ENCODE measurements at regions not wholly inside any gene's neighbourhood (a gene's known extent, or its start where the extent isn't known, plus 50 kb on each side); places are given as distances from the start of the nearest gene placed in this dataset.

DNA sequence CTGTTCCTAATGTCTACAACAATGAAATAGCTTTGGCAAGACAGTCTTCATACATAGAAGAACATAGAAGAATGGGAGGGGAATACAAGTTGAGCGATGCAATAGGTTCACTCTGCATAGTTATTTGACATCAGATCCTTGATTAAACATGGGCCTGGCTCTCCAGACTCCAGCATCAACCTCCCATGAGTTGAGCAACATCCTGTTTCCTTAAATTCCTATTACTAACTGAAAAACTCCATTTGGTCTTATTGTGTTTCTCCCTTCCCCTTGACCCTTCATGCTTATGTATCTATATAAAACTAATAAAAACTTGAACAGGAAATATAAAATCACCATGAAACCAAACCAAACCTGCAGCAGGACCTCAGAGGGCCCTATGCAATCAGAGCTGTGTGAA is 304.5 kb upstream of the SATB1 start:
- no CpG with 5 or more reads among the region's 1 CpG for WGBS (ENCODE audit: insufficient coverage)
- Histone ChIP-seq H4K20me1 (ENCODE audit: insufficient read depth, low read length) (no peaks in the 10 kb centered on the region), H2AFZ (ENCODE audit: insufficient read depth, low read depth, low read length, poor library complexity, severe bottlenecking) (no peak overlapping the region), H3K27me3 (ENCODE audit: control insufficient read depth in 2 of 2, insufficient read depth in 2 of 2, low read length in 2 of 2) (no peaks in the 10 kb centered on the region), H3K4me2 (replicated peaks; ENCODE audit: extremely low read depth, low read length, poor library complexity, severe bottlenecking) (no peak overlapping the region), H3K36me3 (replicated peaks in 1 of 2; ENCODE audit: control insufficient read depth in 1 of 2, insufficient read depth in 2 of 2, low read length in 2 of 2) (no peaks in the 10 kb centered on the region), H3K9me3 (replicated peaks in 1 of 2; ENCODE audit: control insufficient read depth in 1 of 2, insufficient read depth in 1 of 2, low read length in 2 of 2) (no peaks in the 10 kb centered on the region), H3K4me3 (replicated peaks in 1 of 3; ENCODE audit: low read depth in 2 of 3, low read length in 3 of 3) (no peak overlapping the region), H3K4me1 (ENCODE audit: control insufficient read depth in 1 of 2, insufficient read depth in 2 of 2, low read length in 2 of 2) (peaks cover 34 to 37% of the 10 kb centered on the region in 2 donors), H3K9ac (ENCODE audit: insufficient read depth, low read length, poor library complexity, severe bottlenecking) (no peak overlapping the region), H3K79me2 (ENCODE audit: insufficient read depth, low read length) (no peaks in the 10 kb centered on the region), H3K27ac (ENCODE audit: low read depth in 1 of 2, low read length in 2 of 2) (no peak overlapping the region)
- TF ChIP-seq CTCF (IDR thresholded peaks at IDR 0.05): no peak
- H3K4me3 Mint-ChIP-seq: no peak overlapping the region
- H3K9me3 Mint-ChIP-seq: no peaks in the 10 kb centered on the region
- no peaks in the 10 kb centered on the region for H3K36me3 Mint-ChIP-seq
- no peak overlapping the region for H3K27ac Mint-ChIP-seq
- peaks cover 0 to 1% (median 0%) of the 10 kb centered on the region in 3 donors for H3K27me3 Mint-ChIP-seq (ENCODE audit: low read depth in 3 of 3)
- H3K4me1 Mint-ChIP-seq: peaks cover 39% of the 10 kb centered on the region
- no peak for DNase-seq
- intact Hi-C loops (cut with micrococcal nuclease): no loop called here

GRCh38 chr3:18725668-18726407 is 300.7 kb upstream of the SATB1 start:
- Histone ChIP-seq H3K27me3 (ENCODE audit: control insufficient read depth in 2 of 2, insufficient read depth in 2 of 2, low read length in 2 of 2) (no peaks in the 10 kb centered on the region), H3K4me2 (replicated peaks; ENCODE audit: extremely low read depth, low read length, poor library complexity, severe bottlenecking) (peak overlapping the region; percentile 69), H3K36me3 (replicated peaks in 1 of 2; ENCODE audit: control insufficient read depth in 1 of 2, insufficient read depth in 2 of 2, low read length in 2 of 2) (no peaks in the 10 kb centered on the region), H3K79me2 (ENCODE audit: insufficient read depth, low read length) (no peaks in the 10 kb centered on the region), H3K9ac (ENCODE audit: insufficient read depth, low read length, poor library complexity, severe bottlenecking) (no peak overlapping the region), H3K9me3 (replicated peaks in 1 of 2; ENCODE audit: control insufficient read depth in 1 of 2, insufficient read depth in 1 of 2, low read length in 2 of 2) (no peaks in the 10 kb centered on the region), H4K20me1 (ENCODE audit: insufficient read depth, low read length) (no peaks in the 10 kb centered on the region), H3K27ac (ENCODE audit: low read depth in 1 of 2, low read length in 2 of 2) (peak overlapping the region in 1 of 2 donors; percentile 71), H2AFZ (ENCODE audit: insufficient read depth, low read depth, low read length, poor library complexity, severe bottlenecking) (peak overlapping the region; percentile 54), H3K4me3 (replicated peaks in 1 of 3; ENCODE audit: low read depth in 2 of 3, low read length in 3 of 3) (peak overlapping the region in 2 of 3 experiments; percentile 16 to 60), H3K4me1 (ENCODE audit: control insufficient read depth in 1 of 2, insufficient read depth in 2 of 2, low read length in 2 of 2) (peaks cover 49 to 57% of the 10 kb centered on the region in 2 donors)
- peak; percentile 25 to 65 (median 43) for DNase-seq
- TF ChIP-seq CTCF (IDR thresholded peaks at IDR 0.05): no peak
- Mint-ChIP-seq H3K4me3 (peak overlapping the region; percentile 2 to 77), H3K27me3 (ENCODE audit: low read depth in 3 of 3) (peaks cover 0 to 1% (median 0%) of the 10 kb centered on the region in 3 donors), H3K36me3 (no peaks in the 10 kb centered on the region), H3K9me3 (peaks cover 0 to 2% (median 0%) of the 10 kb centered on the region in 7 donors), H3K4me1 (peaks cover 55% of the 10 kb centered on the region), H3K27ac (peak overlapping the region; percentile 69 to 93 (median 82))
- WGBS (ENCODE audit: insufficient coverage): no CpG with 5 or more reads among the region's 6 CpGs
- intact Hi-C loops (cut with micrococcal nuclease): no loop called here
